ENCODE measurements at regions not wholly inside any gene's neighbourhood (a gene's known extent, or its start where the extent isn't known, plus 50 kb on each side); places are given as distances from the start of the nearest gene placed in this dataset.

DNA sequence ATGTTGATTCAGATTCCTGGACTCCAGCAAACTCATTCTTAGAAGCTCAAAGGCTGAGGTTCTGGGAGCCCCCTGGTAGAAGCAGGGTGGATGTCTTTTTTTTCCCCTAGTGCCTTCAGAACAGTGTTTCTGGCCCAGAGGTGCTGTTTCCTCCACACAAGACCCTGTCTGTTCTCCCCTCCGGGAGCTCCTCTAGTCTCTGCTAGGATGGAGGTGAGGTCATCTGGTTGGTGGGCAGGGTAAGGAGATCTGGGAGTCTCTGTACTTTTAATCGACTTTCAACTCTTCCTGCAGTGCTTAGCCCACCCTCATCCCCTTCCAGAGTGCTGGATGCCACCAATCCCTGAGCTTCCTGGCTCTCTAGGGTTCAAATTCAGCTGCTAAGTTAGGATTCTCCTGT is 192.0 kb downstream of the SH3BP4 start:
- TF ChIP-seq, protein P1, sequence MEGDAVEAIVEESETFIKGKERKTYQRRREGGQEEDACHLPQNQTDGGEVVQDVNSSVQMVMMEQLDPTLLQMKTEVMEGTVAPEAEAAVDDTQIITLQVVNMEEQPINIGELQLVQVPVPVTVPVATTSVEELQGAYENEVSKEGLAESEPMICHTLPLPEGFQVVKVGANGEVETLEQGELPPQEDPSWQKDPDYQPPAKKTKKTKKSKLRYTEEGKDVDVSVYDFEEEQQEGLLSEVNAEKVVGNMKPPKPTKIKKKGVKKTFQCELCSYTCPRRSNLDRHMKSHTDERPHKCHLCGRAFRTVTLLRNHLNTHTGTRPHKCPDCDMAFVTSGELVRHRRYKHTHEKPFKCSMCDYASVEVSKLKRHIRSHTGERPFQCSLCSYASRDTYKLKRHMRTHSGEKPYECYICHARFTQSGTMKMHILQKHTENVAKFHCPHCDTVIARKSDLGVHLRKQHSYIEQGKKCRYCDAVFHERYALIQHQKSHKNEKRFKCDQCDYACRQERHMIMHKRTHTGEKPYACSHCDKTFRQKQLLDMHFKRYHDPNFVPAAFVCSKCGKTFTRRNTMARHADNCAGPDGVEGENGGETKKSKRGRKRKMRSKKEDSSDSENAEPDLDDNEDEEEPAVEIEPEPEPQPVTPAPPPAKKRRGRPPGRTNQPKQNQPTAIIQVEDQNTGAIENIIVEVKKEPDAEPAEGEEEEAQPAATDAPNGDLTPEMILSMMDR (tag by site-specific recombination; IDR thresholded peaks at IDR 0.05) = no peak
- TF ChIP-seq ZNF830 (tag by site-specific recombination; IDR thresholded peaks at IDR 0.05; ENCODE audit: low read depth) (no peak), ELK4 (IDR thresholded peaks at IDR 0.05; ENCODE audit: borderline replicate concordance, low read depth, low read length) (no peak), ZEB2 (tag by site-specific recombination; IDR thresholded peaks at IDR 0.05) (no peak), ZBTB1 (tag by site-specific recombination; IDR thresholded peaks at IDR 0.05) (no peak), TCF7L2 (IDR thresholded peaks at IDR 0.05; ENCODE audit: borderline replicate concordance, low read depth, low read length) (no peak), ATF2 (tag by site-specific recombination; IDR thresholded peaks at IDR 0.05; ENCODE audit: low read depth) (no peak), YY1 (tag by site-specific recombination; IDR thresholded peaks at IDR 0.05) (no peak), BCL6B (tag by site-specific recombination; IDR thresholded peaks at IDR 0.05) (no peak)
- TF ChIP-seq, protein P2, sequence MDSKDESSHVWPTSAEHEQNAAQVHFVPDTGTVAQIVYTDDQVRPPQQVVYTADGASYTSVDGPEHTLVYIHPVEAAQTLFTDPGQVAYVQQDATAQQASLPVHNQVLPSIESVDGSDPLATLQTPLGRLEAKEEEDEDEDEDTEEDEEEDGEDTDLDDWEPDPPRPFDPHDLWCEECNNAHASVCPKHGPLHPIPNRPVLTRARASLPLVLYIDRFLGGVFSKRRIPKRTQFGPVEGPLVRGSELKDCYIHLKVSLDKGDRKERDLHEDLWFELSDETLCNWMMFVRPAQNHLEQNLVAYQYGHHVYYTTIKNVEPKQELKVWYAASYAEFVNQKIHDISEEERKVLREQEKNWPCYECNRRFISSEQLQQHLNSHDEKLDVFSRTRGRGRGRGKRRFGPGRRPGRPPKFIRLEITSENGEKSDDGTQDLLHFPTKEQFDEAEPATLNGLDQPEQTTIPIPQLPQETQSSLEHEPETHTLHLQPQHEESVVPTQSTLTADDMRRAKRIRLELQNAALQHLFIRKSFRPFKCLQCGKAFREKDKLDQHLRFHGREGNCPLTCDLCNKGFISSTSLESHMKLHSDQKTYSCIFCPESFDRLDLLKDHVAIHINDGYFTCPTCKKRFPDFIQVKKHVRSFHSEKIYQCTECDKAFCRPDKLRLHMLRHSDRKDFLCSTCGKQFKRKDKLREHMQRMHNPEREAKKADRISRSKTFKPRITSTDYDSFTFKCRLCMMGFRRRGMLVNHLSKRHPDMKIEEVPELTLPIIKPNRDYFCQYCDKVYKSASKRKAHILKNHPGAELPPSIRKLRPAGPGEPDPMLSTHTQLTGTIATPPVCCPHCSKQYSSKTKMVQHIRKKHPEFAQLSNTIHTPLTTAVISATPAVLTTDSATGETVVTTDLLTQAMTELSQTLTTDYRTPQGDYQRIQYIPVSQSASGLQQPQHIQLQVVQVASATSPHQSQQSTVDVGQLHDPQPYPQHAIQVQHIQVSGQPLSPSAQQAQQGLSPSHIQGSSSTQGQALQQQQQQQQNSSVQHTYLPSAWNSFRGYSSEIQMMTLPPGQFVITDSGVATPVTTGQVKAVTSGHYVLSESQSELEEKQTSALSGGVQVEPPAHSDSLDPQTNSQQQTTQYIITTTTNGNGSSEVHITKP (tag by site-specific recombination; IDR thresholded peaks at IDR 0.05) = no peak

All from HEK293 (cell line).